ENCODE measurements at regions not wholly inside any gene's neighbourhood (a gene's known extent, or its start where the extent isn't known, plus 50 kb on each side); places are given as distances from the start of the nearest gene placed in this dataset.
A peak's percentile ranks its signal among the peaks of the same experiment; 100 is the strongest.

- Histone ChIP-seq H3K4me1 (ENCODE audit: insufficient read depth) (peaks cover 26% of the 10 kb centered on the region), H3K27ac (no peak overlapping the region), H4K20me1 (ENCODE audit: insufficient read depth, poor library complexity, severe bottlenecking) (no peaks in the 10 kb centered on the region), H3K9me2 (replicated peaks; ENCODE audit: insufficient read depth) (no peaks in the 10 kb centered on the region), H3K79me2 (no peaks in the 10 kb centered on the region), H3K9me3 (ENCODE audit: low read depth) (no peaks in the 10 kb centered on the region), H3K36me3 (replicated peaks; ENCODE audit: insufficient read depth, low read depth) (no peaks in the 10 kb centered on the region), H3K4me2 (no peak overlapping the region), H3K27me3 (no peaks in the 10 kb centered on the region), H3K4me3 (no peak overlapping the region), H2AFZ (no peak overlapping the region)
- 77% methylated on average over 2 of the region's 2 CpGs for WGBS (ENCODE audit: low lambda C conversion rate, missing lambda C conversion rate)
- no peak for DNase-seq (ENCODE audit: low spot score)
- TF ChIP-seq EZH2phosphoT487 (IDR thresholded peaks at IDR 0.05; ENCODE audit: low read depth, severe bottlenecking, unreplicated experiment) (no peak), CTCF (IDR thresholded peaks at IDR 0.05; ENCODE audit: poor library complexity) (no peak), EZH2 (IDR thresholded peaks at IDR 0.05; ENCODE audit: borderline replicate concordance) (no peak)
Observed at GRCh38 chr2:236988216-236988615, 97.5 kb upstream of the COPS8 start.

- Histone ChIP-seq H3K9me2 (replicated peaks; ENCODE audit: insufficient read depth) (no peaks in the 10 kb centered on the region), H3K27me3 (no peaks in the 10 kb centered on the region), H3K4me3 (no peak overlapping the region), H3K4me2 (no peak overlapping the region), H3K36me3 (replicated peaks; ENCODE audit: insufficient read depth, low read depth) (no peaks in the 10 kb centered on the region), H3K4me1 (ENCODE audit: insufficient read depth) (peaks cover 26% of the 10 kb centered on the region), H2AFZ (no peak overlapping the region), H3K9me3 (ENCODE audit: low read depth) (no peaks in the 10 kb centered on the region), H3K79me2 (no peaks in the 10 kb centered on the region), H3K27ac (no peak overlapping the region), H4K20me1 (ENCODE audit: insufficient read depth, poor library complexity, severe bottlenecking) (no peaks in the 10 kb centered on the region)
- TF ChIP-seq EZH2 (IDR thresholded peaks at IDR 0.05; ENCODE audit: borderline replicate concordance) (no peak), EZH2phosphoT487 (IDR thresholded peaks at IDR 0.05; ENCODE audit: low read depth, severe bottlenecking, unreplicated experiment) (no peak), CTCF (IDR thresholded peaks at IDR 0.05; ENCODE audit: poor library complexity) (no peak)
- 56% methylated on average over 16 of the region's 16 CpGs for WGBS (ENCODE audit: low lambda C conversion rate, missing lambda C conversion rate)
- peak; percentile 51 for DNase-seq (ENCODE audit: low spot score)
Observed at GRCh38 chr2:236988690-236989624, 96.7 kb upstream of the COPS8 start.

GRCh38 chr2:236990552-236990951, 95.1 kb upstream of the COPS8 start:
- no peak overlapping the region for H3K4me2 ChIP-seq
- no peaks in the 10 kb centered on the region for H3K27me3 ChIP-seq
- H3K4me1 ChIP-seq (ENCODE audit: insufficient read depth): peaks cover 36% of the 10 kb centered on the region
- H3K79me2 ChIP-seq: no peaks in the 10 kb centered on the region
- 92% methylated on average over 2 of the region's 2 CpGs for WGBS (ENCODE audit: low lambda C conversion rate, missing lambda C conversion rate)
- no peak overlapping the region for H3K4me3 ChIP-seq
- H2AFZ ChIP-seq: no peak overlapping the region
- H3K9me3 ChIP-seq (ENCODE audit: low read depth): no peaks in the 10 kb centered on the region
- no peaks in the 10 kb centered on the region for H4K20me1 ChIP-seq (ENCODE audit: insufficient read depth, poor library complexity, severe bottlenecking)
- no peak for DNase-seq (ENCODE audit: low spot score)
- H3K27ac ChIP-seq: no peak overlapping the region
- no peak for TF ChIP-seq EZH2 (IDR thresholded peaks at IDR 0.05; ENCODE audit: borderline replicate concordance)
- no peak for TF ChIP-seq CTCF (IDR thresholded peaks at IDR 0.05; ENCODE audit: poor library complexity)
- no peak for TF ChIP-seq EZH2phosphoT487 (IDR thresholded peaks at IDR 0.05; ENCODE audit: low read depth, severe bottlenecking, unreplicated experiment)
- no peaks in the 10 kb centered on the region for H3K36me3 ChIP-seq (replicated peaks; ENCODE audit: insufficient read depth, low read depth)
- H3K9me2 ChIP-seq (replicated peaks; ENCODE audit: insufficient read depth): no peaks in the 10 kb centered on the region
